Neural cell (in vitro differentiated cells): ENCODE measurements at regions not wholly inside any gene's neighbourhood (a gene's known extent, or its start where the extent isn't known, plus 50 kb on each side); places are given as distances from the start of the nearest gene placed in this dataset.

Source experiments
- EP300 ChIP-seq: fragments of 450-650 bp; conservative IDR thresholded peaks from 2 replicates; pipeline ENCODE4 v1.6.1; 2014; ENCODE audit warnings: antibody characterized with exemption, mild to moderate bottlenecking, moderate library complexity; ENCODE audit not compliant: poor library complexity, severe bottlenecking
- EZH2 ChIP-seq: fragments of 200-600, 300-800 bp; shearing (Covaris generic), sonication (generic); IDR thresholded peaks from 2 replicates; pipeline ENCODE4 v1.6.1; 2014; ENCODE audit warnings: antibody characterized with exemption, low read length, borderline replicate concordance, mild to moderate bottlenecking; ENCODE audit not compliant: insufficient read depth, poor library complexity, severe bottlenecking
- SMC3 ChIP-seq: fragments of 450-650 bp; conservative IDR thresholded peaks from 2 replicates; pipeline ENCODE4 v1.6.1; 2014; ENCODE audit warnings: antibody characterized with exemption, mild to moderate bottlenecking, moderate library complexity; ENCODE audit not compliant: poor library complexity
- TF ChIP-seq, protein P1 (sequence below): fragments of 450-650 bp; IDR thresholded peaks from 2 replicates; pipeline ENCODE4 v1.5.1; 2014; ENCODE audit warnings: antibody characterized with exemption, mild to moderate bottlenecking, moderate library complexity; ENCODE audit not compliant: poor library complexity, severe bottlenecking

DNA sequence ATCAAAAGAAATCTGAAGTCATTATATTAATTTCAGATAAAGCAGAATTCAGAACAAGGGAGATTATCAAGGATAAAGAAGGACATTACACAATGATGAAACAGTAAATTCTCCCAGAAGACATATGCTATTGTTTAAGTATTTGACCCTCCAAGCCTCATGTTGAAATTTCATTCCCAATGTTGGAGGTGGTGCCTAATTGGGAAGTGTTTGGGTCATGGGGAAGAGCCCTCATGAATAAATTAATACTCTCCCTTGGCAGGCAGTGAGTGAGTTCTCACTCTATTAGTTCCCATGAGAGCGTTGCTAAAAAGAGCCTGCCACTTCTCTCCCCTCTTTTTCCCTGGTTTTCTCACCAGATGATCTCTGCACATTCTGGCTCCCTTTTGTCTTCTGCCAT lies 249.9 kb upstream of the GRIA3 start:
- TF ChIP-seq, protein P1, sequence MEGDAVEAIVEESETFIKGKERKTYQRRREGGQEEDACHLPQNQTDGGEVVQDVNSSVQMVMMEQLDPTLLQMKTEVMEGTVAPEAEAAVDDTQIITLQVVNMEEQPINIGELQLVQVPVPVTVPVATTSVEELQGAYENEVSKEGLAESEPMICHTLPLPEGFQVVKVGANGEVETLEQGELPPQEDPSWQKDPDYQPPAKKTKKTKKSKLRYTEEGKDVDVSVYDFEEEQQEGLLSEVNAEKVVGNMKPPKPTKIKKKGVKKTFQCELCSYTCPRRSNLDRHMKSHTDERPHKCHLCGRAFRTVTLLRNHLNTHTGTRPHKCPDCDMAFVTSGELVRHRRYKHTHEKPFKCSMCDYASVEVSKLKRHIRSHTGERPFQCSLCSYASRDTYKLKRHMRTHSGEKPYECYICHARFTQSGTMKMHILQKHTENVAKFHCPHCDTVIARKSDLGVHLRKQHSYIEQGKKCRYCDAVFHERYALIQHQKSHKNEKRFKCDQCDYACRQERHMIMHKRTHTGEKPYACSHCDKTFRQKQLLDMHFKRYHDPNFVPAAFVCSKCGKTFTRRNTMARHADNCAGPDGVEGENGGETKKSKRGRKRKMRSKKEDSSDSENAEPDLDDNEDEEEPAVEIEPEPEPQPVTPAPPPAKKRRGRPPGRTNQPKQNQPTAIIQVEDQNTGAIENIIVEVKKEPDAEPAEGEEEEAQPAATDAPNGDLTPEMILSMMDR: no peak
- TF ChIP-seq EZH2: no peak
- no peak for TF ChIP-seq EP300
- TF ChIP-seq SMC3: no peak
